Stimulated activated CD4-positive, alpha-beta T cell treated with anti-CD3 and anti-CD28 coated beads, Interleukin-4, amount 100 ng/mL, for 48 hours (primary cell): ENCODE measurements at regions not wholly inside any gene's neighbourhood (a gene's known extent, or its start where the extent isn't known, plus 50 kb on each side); places are given as distances from the start of the nearest gene placed in this dataset.

ENCODE experiments used
- DNase-seq, 2 donors: peaks; one replicate each; pipeline ENCODE4 v3.0.0-alpha.2; 2020; ENCODE audit warnings: low read depth in 2 of 2

DNA sequence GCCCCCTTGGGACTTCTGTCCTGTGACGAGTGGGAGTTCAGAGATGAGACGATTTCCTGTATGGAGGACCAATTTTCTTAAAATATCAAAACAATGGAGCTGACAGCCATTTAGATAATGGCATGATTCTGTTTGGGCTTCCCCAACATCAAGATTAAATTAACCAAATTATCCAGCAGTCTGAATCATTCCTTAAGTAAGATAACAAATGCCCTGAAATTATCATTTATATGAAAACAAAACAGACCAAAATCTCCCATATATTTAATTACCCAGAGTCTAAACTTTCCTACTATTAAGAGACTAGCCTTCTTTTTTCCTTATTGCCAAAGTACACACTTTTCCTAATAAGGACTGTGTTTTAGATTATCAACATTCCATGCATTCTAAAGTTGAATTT, 550.1 kb upstream of the PSMD7 start:
- DNase-seq = no peak

- no peak for DNase-seq
Observed at GRCh38 chr16:73743665-73744496, 552.7 kb upstream of the PSMD7 start.

GRCh38 chr16:73739049-73739769, 557.4 kb upstream of the PSMD7 start:
- no peak for DNase-seq

DNA sequence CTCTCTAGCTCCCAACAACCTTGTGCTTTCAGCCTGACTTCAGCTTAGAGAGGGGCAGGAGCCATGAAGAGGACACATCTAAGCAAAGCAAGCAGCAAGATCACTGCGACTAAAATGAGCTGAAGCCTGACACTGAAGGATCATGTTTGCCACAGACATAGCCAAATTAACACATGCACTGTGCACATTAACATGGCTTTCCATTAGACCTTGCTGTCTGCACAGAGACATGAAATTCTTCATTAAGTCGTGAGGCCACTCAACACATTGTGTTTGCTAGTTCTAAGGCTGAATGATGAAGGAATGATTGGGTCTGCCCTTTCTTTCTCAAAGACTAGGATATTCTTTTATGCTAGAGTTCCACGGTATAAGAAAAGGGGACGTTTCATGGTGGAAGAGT, 558.3 kb upstream of the PSMD7 start:
- no peak for DNase-seq

DNA sequence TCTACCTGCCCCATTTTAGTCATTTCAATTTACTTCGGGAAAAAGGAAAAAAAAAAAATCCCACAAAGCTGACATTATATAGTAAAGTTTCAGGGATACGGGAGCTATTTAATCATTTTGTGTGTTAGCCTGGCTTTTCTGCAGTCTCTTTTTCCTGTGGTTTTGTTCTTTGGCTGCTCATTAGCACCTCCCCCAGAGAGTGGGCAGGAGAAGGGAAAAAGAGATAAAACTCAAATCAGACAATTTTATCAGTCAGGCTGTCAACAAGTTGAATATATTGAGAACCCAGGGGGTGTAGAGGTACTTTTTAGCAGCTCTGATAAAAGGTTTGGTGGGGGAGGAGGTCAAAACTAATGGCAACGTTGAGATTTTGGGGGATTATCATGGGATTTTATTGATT, 559.0 kb upstream of the PSMD7 start:
- DNase-seq = no peak

- no peak for DNase-seq
Observed at GRCh38 chr16:73735954-73736353, 560.7 kb upstream of the PSMD7 start.

DNA sequence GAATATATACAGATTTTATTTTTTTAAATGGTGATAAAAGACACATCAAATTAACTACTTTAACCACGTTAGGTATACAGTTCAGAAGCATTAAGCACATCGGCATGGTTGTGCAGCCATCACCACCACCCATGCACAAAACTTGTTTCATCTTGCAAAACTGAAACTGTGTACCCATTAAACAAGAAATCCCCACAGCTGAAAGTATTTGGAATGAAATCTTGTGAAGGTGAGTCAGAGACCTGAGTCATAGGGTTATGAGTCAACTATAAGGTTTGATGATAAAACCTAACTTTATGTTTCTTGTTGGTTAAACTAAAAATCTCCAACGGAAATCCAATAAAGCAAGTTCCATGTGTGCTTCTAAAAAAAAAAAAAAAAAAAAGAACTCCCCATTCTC, 561.6 kb upstream of the PSMD7 start:
- DNase-seq = no peak

DNA sequence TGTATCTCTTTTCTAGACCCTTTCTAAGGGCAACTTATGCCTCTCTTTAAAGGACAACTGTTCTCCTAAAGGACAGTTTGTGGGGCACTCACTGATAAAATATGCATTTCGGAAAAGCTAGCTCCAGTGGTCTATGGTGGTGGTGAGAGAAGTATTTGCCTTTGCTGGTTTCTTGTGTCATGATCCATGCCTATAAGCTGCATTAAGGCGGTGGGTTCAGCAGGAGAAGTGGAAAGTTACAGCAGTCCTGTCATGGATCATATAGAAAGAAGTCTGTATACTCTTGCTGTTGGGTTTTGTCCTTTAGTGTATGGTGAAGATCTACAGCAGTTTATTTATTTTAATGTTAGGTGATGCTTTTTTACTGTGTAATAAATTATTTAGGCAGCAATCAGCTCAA, 563.9 kb upstream of the PSMD7 start:
- no peak for DNase-seq

GRCh38 chr16:73732143-73732542, 564.5 kb upstream of the PSMD7 start:
- DNase-seq = no peak

DNA sequence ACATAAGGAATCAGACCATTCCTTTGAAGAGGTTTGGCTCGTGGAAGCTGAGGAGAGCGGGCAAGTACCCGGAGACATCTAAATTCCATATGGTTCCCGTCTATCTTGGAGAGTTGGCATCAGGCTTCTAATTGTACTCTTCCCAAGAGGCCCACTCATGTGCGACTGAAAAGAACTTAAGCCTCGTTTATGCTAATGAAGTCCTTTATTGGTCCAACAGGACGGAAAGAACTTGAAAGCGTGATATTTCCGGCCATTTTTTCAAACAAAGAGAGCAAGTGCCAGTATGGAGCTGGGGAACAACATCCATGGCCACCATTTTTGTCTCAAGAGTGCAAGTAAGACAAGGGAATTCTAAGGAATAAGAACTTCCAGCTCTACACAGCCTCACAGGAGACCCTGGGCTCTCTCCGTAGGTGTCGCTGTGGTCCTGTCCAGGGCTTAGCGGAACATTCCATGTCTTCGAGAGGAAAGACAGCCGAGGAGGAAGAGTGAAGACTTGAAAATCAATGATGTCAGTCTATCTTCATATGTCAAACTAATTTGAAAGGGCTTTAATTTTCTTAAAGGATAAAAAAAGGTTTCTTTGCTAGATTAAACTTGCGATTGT, 566.0 kb upstream of the PSMD7 start:
- DNase-seq = no peak

GRCh38 chr16:73725156-73725555, 571.5 kb upstream of the PSMD7 start:
- DNase-seq = no peak

GRCh38 chr16:73724503-73724902, 572.1 kb upstream of the PSMD7 start:
- no peak for DNase-seq

- no peak for DNase-seq
Observed at GRCh38 chr16:73717266-73717974, 579.2 kb upstream of the PSMD7 start.

GRCh38 chr16:73714976-73715375, 581.6 kb upstream of the PSMD7 start:
- no peak for DNase-seq

- DNase-seq = no peak
Observed at GRCh38 chr16:73713778-73714495, 582.7 kb upstream of the PSMD7 start.

DNA sequence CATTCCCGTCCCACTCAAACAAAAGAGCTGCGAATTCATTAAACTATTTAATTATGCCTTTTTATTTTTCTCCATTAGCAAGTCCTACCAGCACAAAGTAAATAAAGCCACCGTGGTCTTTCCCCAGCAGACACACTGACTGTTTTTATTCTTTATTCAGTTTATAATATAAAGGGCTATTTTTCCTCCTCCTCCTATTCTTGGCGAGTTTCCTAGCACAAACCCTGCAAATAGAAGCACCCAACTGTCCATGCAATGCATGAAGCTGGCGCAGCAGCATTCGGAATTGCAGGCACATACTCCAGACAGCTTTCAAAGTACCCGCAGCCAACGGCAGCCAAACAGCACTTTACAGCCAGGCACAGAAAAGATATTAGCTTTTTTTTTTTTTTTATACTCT, 583.4 kb upstream of the PSMD7 start:
- DNase-seq = no peak

DNA sequence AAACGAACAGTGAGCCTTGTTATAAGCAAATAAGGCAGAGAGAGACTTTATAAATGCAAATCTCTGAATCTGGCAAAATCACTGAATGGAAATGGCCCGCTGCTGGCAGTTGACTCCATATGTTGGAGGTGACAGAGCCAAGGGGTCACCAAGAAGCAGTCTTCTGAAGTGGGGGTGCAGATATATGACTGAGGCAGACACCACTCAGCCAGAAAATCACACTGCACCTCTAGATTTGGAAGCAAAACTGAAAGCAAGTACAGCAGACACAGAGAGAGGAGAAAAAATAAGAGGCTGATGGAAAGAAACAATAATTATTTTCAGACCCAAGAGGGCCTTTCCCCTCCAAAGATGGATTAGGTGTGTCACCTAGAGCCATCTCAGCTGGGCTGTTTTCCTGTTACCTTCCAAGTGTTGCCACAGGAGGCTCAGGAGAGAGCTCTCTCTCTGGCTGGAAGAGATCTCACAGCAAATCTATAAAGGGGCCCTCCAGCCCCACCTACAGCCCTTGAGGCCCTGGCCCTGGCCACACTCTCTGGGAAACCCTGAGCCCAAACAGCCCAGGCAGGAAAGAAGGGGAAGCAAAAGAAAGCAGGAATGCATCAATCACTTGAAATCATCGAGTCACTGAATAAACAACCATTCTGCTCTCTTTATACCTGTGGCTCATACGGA, 585.1 kb upstream of the PSMD7 start:
- DNase-seq = no peak

- no peak for DNase-seq
Observed at GRCh38 chr16:73710526-73710925, 586.1 kb upstream of the PSMD7 start.

DNA sequence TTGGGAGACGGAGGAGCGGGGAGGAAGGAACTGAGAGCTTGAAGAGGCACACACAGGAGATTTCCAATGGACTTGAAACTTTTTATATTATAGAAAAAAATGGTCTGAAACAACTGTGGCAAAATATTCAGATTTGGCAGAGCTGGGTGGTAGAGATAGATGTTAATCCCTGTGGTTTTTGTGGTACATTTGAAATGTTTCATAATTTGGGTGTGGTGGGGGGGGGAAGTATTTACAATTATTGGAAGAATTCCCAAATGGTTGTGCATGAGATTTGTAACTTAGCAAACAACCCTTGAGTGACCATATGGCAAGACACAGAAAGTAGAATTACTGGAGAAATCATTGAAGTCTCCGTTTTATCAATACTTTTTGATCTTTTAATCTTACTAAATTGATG, 588.8 kb upstream of the PSMD7 start:
- no peak for DNase-seq

DNA sequence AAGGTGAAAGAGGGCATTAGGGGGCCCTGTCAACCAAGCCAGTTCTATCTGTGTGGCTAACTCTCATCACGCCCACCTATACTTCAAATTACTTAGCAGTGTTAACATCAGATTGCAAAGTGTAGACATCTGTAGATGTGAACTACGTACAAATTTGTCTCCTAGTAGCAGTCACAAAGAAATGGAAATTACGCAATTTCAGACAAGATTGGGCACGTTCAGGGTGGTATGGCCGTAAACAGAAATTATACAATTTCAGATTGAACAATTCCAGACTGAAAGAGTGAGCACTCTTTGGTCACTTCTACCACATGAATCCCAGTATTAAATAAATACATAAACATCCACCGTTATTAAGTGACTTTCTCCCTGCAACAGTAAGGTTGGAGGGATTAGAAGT, 592.7 kb upstream of the PSMD7 start:
- DNase-seq = no peak

DNA sequence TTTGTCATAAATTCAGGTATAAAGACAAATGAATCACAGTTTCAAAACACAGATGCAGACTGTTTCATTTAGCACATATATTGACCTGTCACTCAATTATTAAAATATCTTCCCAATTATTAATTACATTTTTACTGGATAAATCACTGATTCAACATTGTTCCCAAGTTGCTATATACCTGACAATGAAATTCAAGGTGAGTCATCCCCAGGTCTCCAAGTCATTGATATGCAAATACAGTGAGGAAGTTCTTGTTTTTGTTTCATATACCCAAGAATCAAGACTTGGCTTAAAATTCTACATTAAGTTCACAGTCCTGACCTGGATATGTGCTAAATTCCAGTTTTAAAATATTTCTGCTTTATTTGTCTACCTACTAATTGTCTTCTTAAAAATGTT, 599.3 kb upstream of the PSMD7 start:
- no peak for DNase-seq
